ENCODE measurements at regions not wholly inside any gene's neighbourhood (a gene's known extent, or its start where the extent isn't known, plus 50 kb on each side); places are given as distances from the start of the nearest gene placed in this dataset.

GRCh38 chr3:17891139-17891856 is 148.9 kb upstream of the TBC1D5 start:
- Histone ChIP-seq H3K79me2 (ENCODE audit: insufficient read depth, low read length) (no peaks in the 10 kb centered on the region), H3K27ac (ENCODE audit: low read depth, low read length) (no peak overlapping the region), H3K9ac (ENCODE audit: low read length) (no peak overlapping the region), H3F3A (ENCODE audit: insufficient read depth) (no peaks in the 10 kb centered on the region), H3K4me2 (ENCODE audit: low read depth, low read length, poor library complexity, severe bottlenecking) (no peak overlapping the region), H2AFZ (ENCODE audit: low read depth, low read length, severe bottlenecking) (no peak overlapping the region), H3K9me2 (replicated peaks; ENCODE audit: insufficient read depth, low read length) (no peaks in the 10 kb centered on the region), H3K4me3 (ENCODE audit: insufficient read depth, low read length, poor library complexity, severe bottlenecking) (no peak overlapping the region), H4K20me1 (ENCODE audit: low read depth, low read length) (no peaks in the 10 kb centered on the region), H3K36me3 (ENCODE audit: low read length) (no peaks in the 10 kb centered on the region), H3K9me3 (ENCODE audit: insufficient read depth, low read length) (no peaks in the 10 kb centered on the region), H3K27me3 (ENCODE audit: low read length) (no peaks in the 10 kb centered on the region)
- TF ChIP-seq EZH2phosphoT487 (conservative IDR thresholded peaks at IDR 0.05; ENCODE audit: low read length) (no peak), CTCF (IDR thresholded peaks at IDR 0.05; ENCODE audit: insufficient read depth, low read length, poor library complexity, severe bottlenecking) (no peak)

GRCh38 chr3:17885986-17886385 is 143.6 kb upstream of the TBC1D5 start:
- H2AFZ ChIP-seq (ENCODE audit: low read depth, low read length, severe bottlenecking) = no peak overlapping the region
- TF ChIP-seq EZH2phosphoT487 (conservative IDR thresholded peaks at IDR 0.05; ENCODE audit: low read length) (no peak), CTCF (IDR thresholded peaks at IDR 0.05; ENCODE audit: insufficient read depth, low read length, poor library complexity, severe bottlenecking) (no peak)

GRCh38 chr3:17882981-17883380 is 140.6 kb upstream of the TBC1D5 start:
- Histone ChIP-seq H3K9me2 (replicated peaks; ENCODE audit: insufficient read depth, low read length) (no peaks in the 10 kb centered on the region), H3K27ac (ENCODE audit: low read depth, low read length) (no peak overlapping the region), H4K20me1 (ENCODE audit: low read depth, low read length) (no peaks in the 10 kb centered on the region), H2AFZ (ENCODE audit: low read depth, low read length, severe bottlenecking) (no peak overlapping the region), H3F3A (ENCODE audit: insufficient read depth) (no peaks in the 10 kb centered on the region), H3K9me3 (ENCODE audit: insufficient read depth, low read length) (no peaks in the 10 kb centered on the region), H3K27me3 (ENCODE audit: low read length) (no peaks in the 10 kb centered on the region), H3K36me3 (ENCODE audit: low read length) (no peaks in the 10 kb centered on the region), H3K79me2 (ENCODE audit: insufficient read depth, low read length) (no peaks in the 10 kb centered on the region), H3K4me2 (ENCODE audit: low read depth, low read length, poor library complexity, severe bottlenecking) (no peak overlapping the region), H3K4me3 (ENCODE audit: insufficient read depth, low read length, poor library complexity, severe bottlenecking) (no peak overlapping the region), H3K9ac (ENCODE audit: low read length) (no peak overlapping the region)
- TF ChIP-seq EZH2phosphoT487 (conservative IDR thresholded peaks at IDR 0.05; ENCODE audit: low read length) (no peak), CTCF (IDR thresholded peaks at IDR 0.05; ENCODE audit: insufficient read depth, low read length, poor library complexity, severe bottlenecking) (no peak)

More at GRCh38 chr3:17885986-17886385, 143.6 kb upstream of the TBC1D5 start:
- H3F3A ChIP-seq (ENCODE audit: insufficient read depth) = no peaks in the 10 kb centered on the region
- no peaks in the 10 kb centered on the region for H3K9me2 ChIP-seq (replicated peaks; ENCODE audit: insufficient read depth, low read length)
- no peaks in the 10 kb centered on the region for H3K9me3 ChIP-seq (ENCODE audit: insufficient read depth, low read length)
- H3K27me3 ChIP-seq (ENCODE audit: low read length) = no peaks in the 10 kb centered on the region
- no peak overlapping the region for H3K27ac ChIP-seq (ENCODE audit: low read depth, low read length)
- no peaks in the 10 kb centered on the region for H3K36me3 ChIP-seq (ENCODE audit: low read length)
- H3K79me2 ChIP-seq (ENCODE audit: insufficient read depth, low read length) = no peaks in the 10 kb centered on the region
- no peak overlapping the region for H3K9ac ChIP-seq (ENCODE audit: low read length)
- H3K4me2 ChIP-seq (ENCODE audit: low read depth, low read length, poor library complexity, severe bottlenecking) = no peak overlapping the region
- no peak overlapping the region for H3K4me3 ChIP-seq (ENCODE audit: insufficient read depth, low read length, poor library complexity, severe bottlenecking)
- no peaks in the 10 kb centered on the region for H4K20me1 ChIP-seq (ENCODE audit: low read depth, low read length)

Data from SU-DHL-6 (cell line).